Loucy (cell line): ENCODE measurements at regions not wholly inside any gene's neighbourhood (a gene's known extent, or its start where the extent isn't known, plus 50 kb on each side); places are given as distances from the start of the nearest gene placed in this dataset.

ENCODE experiments used
- EZH2phosphoT487 ChIP-seq: fragments of 200-600 bp; IDR thresholded peaks from 2 replicates; pipeline ENCODE4 v1.6.1; 2018; ENCODE audit warnings: antibody characterized with exemption, mild to moderate bottlenecking, moderate library complexity, borderline replicate concordance
- TF ChIP-seq, protein P1 (sequence below): fragments of 200-600 bp; sonication (generic); conservative IDR thresholded peaks from 2 replicates; pipeline ENCODE4 v1.5.1; 2014; ENCODE audit warnings: mild to moderate bottlenecking, antibody characterized with exemption, low read length

DNA sequence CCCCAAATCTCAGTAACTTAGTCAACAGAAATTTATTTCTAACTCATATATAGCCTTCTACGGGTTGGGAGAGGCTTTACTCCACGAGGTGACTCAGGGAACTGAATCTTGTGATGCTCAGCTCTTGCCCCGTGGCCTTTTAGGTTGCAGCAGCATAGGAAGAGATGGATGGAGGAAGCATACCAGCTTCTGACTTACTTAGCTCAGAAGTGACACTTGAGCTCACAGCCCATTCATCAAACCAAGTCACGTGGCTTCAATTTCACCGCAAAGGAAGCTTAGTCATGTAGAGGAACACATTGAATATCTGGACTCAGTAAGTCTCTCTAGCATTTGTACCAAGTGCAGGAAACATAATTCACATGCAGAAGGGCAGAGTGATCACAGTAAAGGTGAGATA lies 124.1 kb upstream of the KCNN2 start:
- TF ChIP-seq, protein P1, sequence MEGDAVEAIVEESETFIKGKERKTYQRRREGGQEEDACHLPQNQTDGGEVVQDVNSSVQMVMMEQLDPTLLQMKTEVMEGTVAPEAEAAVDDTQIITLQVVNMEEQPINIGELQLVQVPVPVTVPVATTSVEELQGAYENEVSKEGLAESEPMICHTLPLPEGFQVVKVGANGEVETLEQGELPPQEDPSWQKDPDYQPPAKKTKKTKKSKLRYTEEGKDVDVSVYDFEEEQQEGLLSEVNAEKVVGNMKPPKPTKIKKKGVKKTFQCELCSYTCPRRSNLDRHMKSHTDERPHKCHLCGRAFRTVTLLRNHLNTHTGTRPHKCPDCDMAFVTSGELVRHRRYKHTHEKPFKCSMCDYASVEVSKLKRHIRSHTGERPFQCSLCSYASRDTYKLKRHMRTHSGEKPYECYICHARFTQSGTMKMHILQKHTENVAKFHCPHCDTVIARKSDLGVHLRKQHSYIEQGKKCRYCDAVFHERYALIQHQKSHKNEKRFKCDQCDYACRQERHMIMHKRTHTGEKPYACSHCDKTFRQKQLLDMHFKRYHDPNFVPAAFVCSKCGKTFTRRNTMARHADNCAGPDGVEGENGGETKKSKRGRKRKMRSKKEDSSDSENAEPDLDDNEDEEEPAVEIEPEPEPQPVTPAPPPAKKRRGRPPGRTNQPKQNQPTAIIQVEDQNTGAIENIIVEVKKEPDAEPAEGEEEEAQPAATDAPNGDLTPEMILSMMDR = no peak
- TF ChIP-seq EZH2phosphoT487 = no peak
